GM21825 (cell line): ENCODE measurements at regions not wholly inside any gene's neighbourhood (a gene's known extent, or its start where the extent isn't known, plus 50 kb on each side); places are given as distances from the start of the nearest gene placed in this dataset.

Experiments
- ATAC-seq: cut with Tn5 transposase; IDR thresholded peaks from one replicate; pipeline ENCODE4 v1.9.1; 2021; ENCODE audit warnings: mild to moderate bottlenecking, moderate library complexity; ENCODE audit not compliant: unreplicated experiment

GRCh38 chr4:36921476-36922216 lies 322.9 kb upstream of the NWD2 start:
- no peak for ATAC-seq

GRCh38 chr4:36930562-36931111 lies 313.9 kb upstream of the NWD2 start:
- no peak for ATAC-seq

GRCh38 chr4:36944232-36944631 lies 300.3 kb upstream of the NWD2 start:
- ATAC-seq, result no peak

- no peak for ATAC-seq
Measured at GRCh38 chr4:36961420-36961819, 283.1 kb upstream of the NWD2 start.

- ATAC-seq, result no peak
Measured at GRCh38 chr4:36966756-36967460, 277.6 kb upstream of the NWD2 start.

GRCh38 chr4:36979533-36979932 lies 265.0 kb upstream of the NWD2 start:
- no peak for ATAC-seq

- no peak for ATAC-seq
Measured at GRCh38 chr4:36990128-36990872, 254.2 kb upstream of the NWD2 start.

GRCh38 chr4:36997727-36998126 lies 246.8 kb upstream of the NWD2 start:
- no peak for ATAC-seq

GRCh38 chr4:37000281-37000680 lies 244.3 kb upstream of the NWD2 start:
- no peak for ATAC-seq

GRCh38 chr4:37001688-37002436 lies 242.7 kb upstream of the NWD2 start:
- ATAC-seq, result no peak

- ATAC-seq, result no peak
Measured at GRCh38 chr4:37002625-37003024, 241.9 kb upstream of the NWD2 start.

- ATAC-seq, result no peak
Measured at GRCh38 chr4:37008199-37008598, 236.3 kb upstream of the NWD2 start.

GRCh38 chr4:37014584-37014983 lies 230.0 kb upstream of the NWD2 start:
- no peak for ATAC-seq

- no peak for ATAC-seq
Measured at GRCh38 chr4:37015391-37015790, 229.2 kb upstream of the NWD2 start.

- no peak for ATAC-seq
Measured at GRCh38 chr4:37023504-37023903, 221.0 kb upstream of the NWD2 start.

GRCh38 chr4:37023996-37024395 lies 220.5 kb upstream of the NWD2 start:
- ATAC-seq, result no peak

GRCh38 chr4:37040816-37041215 lies 203.7 kb upstream of the NWD2 start:
- no peak for ATAC-seq

GRCh38 chr4:37043342-37043741 lies 201.2 kb upstream of the NWD2 start:
- no peak for ATAC-seq

GRCh38 chr4:37051111-37051510 lies 193.4 kb upstream of the NWD2 start:
- no peak for ATAC-seq

- ATAC-seq, result no peak
Measured at GRCh38 chr4:37051866-37052265, 192.7 kb upstream of the NWD2 start.

GRCh38 chr4:37054531-37055077 lies 189.9 kb upstream of the NWD2 start:
- ATAC-seq, result no peak
